ENCODE measurements at regions not wholly inside any gene's neighbourhood (a gene's known extent, or its start where the extent isn't known, plus 50 kb on each side); places are given as distances from the start of the nearest gene placed in this dataset.

- TF ChIP-seq CTCF (IDR thresholded peaks at IDR 0.05; ENCODE audit: insufficient read depth, low read length) (no peak), GABPA (IDR thresholded peaks at IDR 0.05; ENCODE audit: low read depth) (no peak), REST (IDR thresholded peaks at IDR 0.05; ENCODE audit: insufficient replicate concordance, low read depth) (no peak), POLR2AphosphoS5 (IDR thresholded peaks at IDR 0.05; ENCODE audit: low read depth) (no peak), SPI1 (IDR thresholded peaks at IDR 0.05; ENCODE audit: borderline replicate concordance, low read depth) (no peak)
Measured at GRCh38 chr9:118538959-118539358, 830.3 kb downstream of the BRINP1 start.

Measured in HL-60 (cell line).